ENCODE measurements at regions not wholly inside any gene's neighbourhood (a gene's known extent, or its start where the extent isn't known, plus 50 kb on each side); places are given as distances from the start of the nearest gene placed in this dataset.

DNA sequence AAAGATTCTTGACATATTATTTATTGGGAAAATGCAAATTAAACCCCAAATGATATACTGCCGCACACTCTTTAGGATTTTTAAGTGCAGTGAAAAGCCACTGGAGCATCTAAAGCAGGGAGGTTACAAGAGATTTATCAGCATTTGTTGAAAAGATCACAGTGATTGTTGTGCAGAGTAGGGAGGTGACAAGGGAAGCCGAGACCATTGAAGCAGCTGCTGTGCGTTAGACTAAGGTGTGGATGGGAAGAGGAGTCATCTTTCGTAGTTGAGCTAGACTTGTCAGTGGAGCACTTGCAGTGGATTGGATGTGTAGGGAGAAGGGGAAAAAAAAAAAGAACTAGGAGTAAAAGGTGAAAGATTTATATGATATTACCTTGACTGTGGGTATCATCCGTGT, 854.6 kb downstream of the NTRK3 start:
- H3K79me2 ChIP-seq (ENCODE audit: insufficient read depth, low read length) = no peaks in the 10 kb centered on the region
- TF ChIP-seq, protein P1, sequence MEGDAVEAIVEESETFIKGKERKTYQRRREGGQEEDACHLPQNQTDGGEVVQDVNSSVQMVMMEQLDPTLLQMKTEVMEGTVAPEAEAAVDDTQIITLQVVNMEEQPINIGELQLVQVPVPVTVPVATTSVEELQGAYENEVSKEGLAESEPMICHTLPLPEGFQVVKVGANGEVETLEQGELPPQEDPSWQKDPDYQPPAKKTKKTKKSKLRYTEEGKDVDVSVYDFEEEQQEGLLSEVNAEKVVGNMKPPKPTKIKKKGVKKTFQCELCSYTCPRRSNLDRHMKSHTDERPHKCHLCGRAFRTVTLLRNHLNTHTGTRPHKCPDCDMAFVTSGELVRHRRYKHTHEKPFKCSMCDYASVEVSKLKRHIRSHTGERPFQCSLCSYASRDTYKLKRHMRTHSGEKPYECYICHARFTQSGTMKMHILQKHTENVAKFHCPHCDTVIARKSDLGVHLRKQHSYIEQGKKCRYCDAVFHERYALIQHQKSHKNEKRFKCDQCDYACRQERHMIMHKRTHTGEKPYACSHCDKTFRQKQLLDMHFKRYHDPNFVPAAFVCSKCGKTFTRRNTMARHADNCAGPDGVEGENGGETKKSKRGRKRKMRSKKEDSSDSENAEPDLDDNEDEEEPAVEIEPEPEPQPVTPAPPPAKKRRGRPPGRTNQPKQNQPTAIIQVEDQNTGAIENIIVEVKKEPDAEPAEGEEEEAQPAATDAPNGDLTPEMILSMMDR (IDR thresholded peaks at IDR 0.05; ENCODE audit: borderline replicate concordance, extremely low read depth, low read length, poor library complexity, severe bottlenecking) = no peak
- no peak for TF ChIP-seq EZH2 (IDR thresholded peaks at IDR 0.05; ENCODE audit: borderline replicate concordance, low read depth, low read length, severe bottlenecking)
- H3K36me3 ChIP-seq (ENCODE audit: insufficient read depth, low read length) = no peaks in the 10 kb centered on the region
- H3K27ac ChIP-seq (ENCODE audit: low read length) = no peak overlapping the region
- H3K4me3 ChIP-seq (ENCODE audit: low read depth in 1 of 2, low read length in 2 of 2) = no peak overlapping the region
- DNase-seq (no peak), ATAC-seq (ENCODE audit: insufficient read depth, low read depth) (no peak)
- no peak overlapping the region for H3K4me2 ChIP-seq (ENCODE audit: insufficient read depth, low read length)
- no peak overlapping the region for H3K9ac ChIP-seq (ENCODE audit: low read depth, low read length)
- no peak overlapping the region for H2AFZ ChIP-seq (ENCODE audit: low read depth, low read length)
- no peaks in the 10 kb centered on the region for H3K9me3 ChIP-seq (ENCODE audit: insufficient read depth, low read length, severe bottlenecking)
- H3K27me3 ChIP-seq (ENCODE audit: insufficient read depth, low read length, poor library complexity) = no peaks in the 10 kb centered on the region
- H4K20me1 ChIP-seq (ENCODE audit: insufficient read depth, low read length) = no peaks in the 10 kb centered on the region
- no peaks in the 10 kb centered on the region for H3K4me1 ChIP-seq (ENCODE audit: insufficient read depth, low read length)

DNA sequence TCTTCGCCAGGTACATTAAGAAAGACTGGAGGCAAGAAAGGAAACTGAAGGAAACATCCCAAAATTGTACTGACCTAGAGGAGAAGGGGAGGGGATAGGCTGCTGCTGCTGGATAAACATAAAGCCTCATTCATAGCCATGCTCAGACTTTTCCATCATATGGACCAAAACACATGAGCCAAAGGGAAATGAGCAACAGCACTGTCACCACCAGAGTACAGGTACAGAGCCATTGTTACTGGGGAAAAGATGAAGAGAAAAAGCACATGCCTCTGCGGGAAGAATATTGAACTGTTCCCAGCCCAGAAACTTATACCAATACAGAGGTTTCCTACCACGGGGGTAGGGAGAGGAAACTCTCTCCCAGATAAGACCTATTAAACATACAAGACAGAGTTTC, 861.9 kb downstream of the NTRK3 start:
- no peaks in the 10 kb centered on the region for H3K9me3 ChIP-seq (ENCODE audit: insufficient read depth, low read length, severe bottlenecking)
- H3K36me3 ChIP-seq (ENCODE audit: insufficient read depth, low read length) = no peaks in the 10 kb centered on the region
- H3K4me1 ChIP-seq (ENCODE audit: insufficient read depth, low read length) = no peaks in the 10 kb centered on the region
- no peak overlapping the region for H3K27ac ChIP-seq (ENCODE audit: low read length)
- ATAC-seq (ENCODE audit: insufficient read depth, low read depth) = no peak
- H3K79me2 ChIP-seq (ENCODE audit: insufficient read depth, low read length) = no peaks in the 10 kb centered on the region
- DNase-seq = no peak
- H3K4me3 ChIP-seq (ENCODE audit: low read depth in 1 of 2, low read length in 2 of 2) = no peak overlapping the region
- no peak for TF ChIP-seq EZH2 (IDR thresholded peaks at IDR 0.05; ENCODE audit: borderline replicate concordance, low read depth, low read length, severe bottlenecking)
- TF ChIP-seq, protein P1 (IDR thresholded peaks at IDR 0.05; ENCODE audit: borderline replicate concordance, extremely low read depth, low read length, poor library complexity, severe bottlenecking) = no peak
- no peaks in the 10 kb centered on the region for H3K27me3 ChIP-seq (ENCODE audit: insufficient read depth, low read length, poor library complexity)
- H3K9ac ChIP-seq (ENCODE audit: low read depth, low read length) = no peak overlapping the region
- no peak overlapping the region for H3K4me2 ChIP-seq (ENCODE audit: insufficient read depth, low read length)
- no peaks in the 10 kb centered on the region for H4K20me1 ChIP-seq (ENCODE audit: insufficient read depth, low read length)
- H2AFZ ChIP-seq (ENCODE audit: low read depth, low read length) = no peak overlapping the region

DNA sequence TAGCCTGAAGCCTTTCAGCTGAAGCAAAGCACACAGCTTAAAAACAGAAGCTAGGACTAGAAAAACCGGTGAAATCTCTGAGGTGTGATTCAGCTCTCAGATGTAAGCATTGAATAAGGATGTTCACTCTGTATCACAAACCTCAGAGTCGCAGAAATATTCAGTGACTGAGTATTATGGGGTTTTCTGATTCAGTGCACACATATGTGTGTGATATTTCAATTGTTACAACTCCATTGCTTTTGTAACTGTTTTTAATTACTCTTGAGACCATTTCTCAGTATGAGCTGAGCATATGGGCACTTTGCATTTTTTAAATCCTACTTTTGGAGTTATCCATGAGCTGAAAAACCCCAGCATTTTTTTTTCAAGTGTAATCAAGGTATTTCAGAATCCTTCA, 868.8 kb downstream of the NTRK3 start:
- Histone ChIP-seq H3K9me3 (ENCODE audit: insufficient read depth, low read length, severe bottlenecking) (no peaks in the 10 kb centered on the region), H3K4me3 (ENCODE audit: low read depth in 1 of 2, low read length in 2 of 2) (no peak overlapping the region), H4K20me1 (ENCODE audit: insufficient read depth, low read length) (no peaks in the 10 kb centered on the region), H3K4me2 (ENCODE audit: insufficient read depth, low read length) (no peak overlapping the region), H3K27ac (ENCODE audit: low read length) (no peak overlapping the region), H2AFZ (ENCODE audit: low read depth, low read length) (no peak overlapping the region), H3K79me2 (ENCODE audit: insufficient read depth, low read length) (no peaks in the 10 kb centered on the region), H3K36me3 (ENCODE audit: insufficient read depth, low read length) (no peaks in the 10 kb centered on the region), H3K27me3 (ENCODE audit: insufficient read depth, low read length, poor library complexity) (no peaks in the 10 kb centered on the region), H3K4me1 (ENCODE audit: insufficient read depth, low read length) (no peaks in the 10 kb centered on the region), H3K9ac (ENCODE audit: low read depth, low read length) (no peak overlapping the region)
- ATAC-seq (ENCODE audit: insufficient read depth, low read depth) = no peak
- TF ChIP-seq, protein P1 (IDR thresholded peaks at IDR 0.05; ENCODE audit: borderline replicate concordance, extremely low read depth, low read length, poor library complexity, severe bottlenecking) = no peak
- no peak for TF ChIP-seq EZH2 (IDR thresholded peaks at IDR 0.05; ENCODE audit: borderline replicate concordance, low read depth, low read length, severe bottlenecking)
- DNase-seq = no peak

DNA sequence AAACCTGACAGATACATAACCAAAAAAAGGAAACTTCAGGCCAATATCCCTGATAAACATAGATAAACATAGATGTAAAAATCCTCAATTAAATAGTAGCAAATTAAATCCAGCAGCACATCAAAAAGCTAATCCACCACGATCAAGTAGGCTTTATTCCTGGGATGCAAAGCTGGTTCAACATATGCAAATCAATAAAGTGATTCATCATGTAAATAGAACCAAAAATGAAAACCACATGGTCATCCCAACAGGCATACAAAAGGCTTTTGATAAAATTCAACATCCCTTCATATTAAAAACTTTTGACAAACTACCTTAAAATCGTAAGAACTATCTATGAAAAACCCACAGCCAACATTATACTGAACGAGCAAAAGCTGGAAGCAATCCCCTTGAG, 882.2 kb downstream of the NTRK3 start:
- H3K27ac ChIP-seq (ENCODE audit: low read length) = no peak overlapping the region
- TF ChIP-seq EZH2 (IDR thresholded peaks at IDR 0.05; ENCODE audit: borderline replicate concordance, low read depth, low read length, severe bottlenecking) = no peak
- TF ChIP-seq, protein P1 (IDR thresholded peaks at IDR 0.05; ENCODE audit: borderline replicate concordance, extremely low read depth, low read length, poor library complexity, severe bottlenecking) = no peak
- no peak overlapping the region for H3K4me2 ChIP-seq (ENCODE audit: insufficient read depth, low read length)
- no peak overlapping the region for H3K4me3 ChIP-seq (ENCODE audit: low read depth in 1 of 2, low read length in 2 of 2)
- no peaks in the 10 kb centered on the region for H3K9me3 ChIP-seq (ENCODE audit: insufficient read depth, low read length, severe bottlenecking)
- no peak for DNase-seq
- no peak overlapping the region for H3K9ac ChIP-seq (ENCODE audit: low read depth, low read length)
- no peak for ATAC-seq (ENCODE audit: insufficient read depth, low read depth)
- no peak overlapping the region for H2AFZ ChIP-seq (ENCODE audit: low read depth, low read length)
- H3K36me3 ChIP-seq (ENCODE audit: insufficient read depth, low read length) = no peaks in the 10 kb centered on the region
- no peaks in the 10 kb centered on the region for H3K27me3 ChIP-seq (ENCODE audit: insufficient read depth, low read length, poor library complexity)
- H4K20me1 ChIP-seq (ENCODE audit: insufficient read depth, low read length) = no peaks in the 10 kb centered on the region
- H3K4me1 ChIP-seq (ENCODE audit: insufficient read depth, low read length) = no peaks in the 10 kb centered on the region
- H3K79me2 ChIP-seq (ENCODE audit: insufficient read depth, low read length) = no peaks in the 10 kb centered on the region
